Rectal smooth muscle tissue (tissue), 1 donor: ENCODE measurements at regions not wholly inside any gene's neighbourhood (a gene's known extent, or its start where the extent isn't known, plus 50 kb on each side); places are given as distances from the start of the nearest gene placed in this dataset.
A peak's percentile ranks its signal among the peaks of the same experiment; 100 is the strongest.

Experiments used
- H3K27ac ChIP-seq: one replicate; pipeline ENCODE4 v1.7.0; 2013; ENCODE audit warnings: low read depth, low read length, inconsistent platforms
- H3K27me3 ChIP-seq: one replicate; pipeline ENCODE4 v1.7.0; 2013; ENCODE audit warnings: low read length; ENCODE audit not compliant: control insufficient read depth, insufficient read depth
- H3K36me3 ChIP-seq: one replicate; pipeline ENCODE4 v1.7.0; 2013; ENCODE audit warnings: low read length; ENCODE audit not compliant: control insufficient read depth, insufficient read depth
- H3K4me1 ChIP-seq: one replicate; pipeline ENCODE4 v1.7.0; 2013; ENCODE audit warnings: low read length; ENCODE audit not compliant: control insufficient read depth, insufficient read depth
- H3K4me3 ChIP-seq: one replicate; pipeline ENCODE4 v1.7.0; 2013; ENCODE audit warnings: low read length
- H3K9ac ChIP-seq: one replicate; pipeline ENCODE4 v1.7.0; 2013; ENCODE audit warnings: low read length

DNA sequence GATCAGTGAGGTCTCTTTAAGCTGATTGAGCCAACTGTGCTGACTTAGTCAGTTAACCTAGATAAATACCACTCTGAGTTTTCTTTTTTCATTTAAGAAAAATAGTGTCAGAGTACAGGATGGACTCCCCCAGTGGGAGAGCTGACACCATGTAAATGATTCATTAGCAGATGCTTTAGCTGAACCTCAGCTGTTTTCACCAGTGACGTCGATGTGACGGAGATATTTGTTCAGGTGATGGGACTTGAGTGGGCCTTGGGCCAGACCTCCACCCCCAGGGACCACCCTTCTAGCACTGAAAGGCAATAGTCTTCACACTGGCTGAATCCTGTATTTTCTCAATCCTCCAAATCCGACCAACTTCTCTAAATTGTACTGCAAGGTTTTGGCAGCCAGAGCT lies 196.1 kb downstream of the GAS1 start:
- H3K9ac ChIP-seq = no peak overlapping the region
- H3K27ac ChIP-seq = no peak overlapping the region
- no peaks in the 10 kb centered on the region for H3K36me3 ChIP-seq

DNA sequence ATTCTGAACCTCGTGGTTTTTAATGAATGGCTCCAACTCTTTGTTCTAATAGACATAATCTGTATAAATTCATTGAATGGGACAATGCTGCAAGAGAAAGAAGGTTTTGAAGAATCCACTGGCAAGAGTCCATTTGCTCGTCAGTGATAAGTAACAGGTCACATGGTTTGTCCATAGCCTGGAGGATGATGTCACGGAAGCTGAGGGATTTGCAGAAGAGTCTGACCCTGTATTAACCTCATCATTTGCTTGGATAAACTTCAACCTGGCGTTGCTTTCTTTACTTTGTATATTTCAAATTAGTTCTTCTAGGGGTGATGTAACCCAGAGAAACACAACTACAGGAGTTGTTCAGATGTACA lies 197.4 kb downstream of the GAS1 start:
- no peaks in the 10 kb centered on the region for H3K36me3 ChIP-seq
- no peaks in the 10 kb centered on the region for H3K27me3 ChIP-seq
- peaks cover 9% of the 10 kb centered on the region for H3K4me1 ChIP-seq
- no peak overlapping the region for H3K27ac ChIP-seq
- H3K4me3 ChIP-seq = no peak overlapping the region
- H3K9ac ChIP-seq = no peak overlapping the region

More for the DNA sequence above, 196.1 kb downstream of the GAS1 start:
- H3K4me3 ChIP-seq = no peak overlapping the region
- no peaks in the 10 kb centered on the region for H3K27me3 ChIP-seq
- H3K4me1 ChIP-seq = peaks cover 9% of the 10 kb centered on the region

DNA sequence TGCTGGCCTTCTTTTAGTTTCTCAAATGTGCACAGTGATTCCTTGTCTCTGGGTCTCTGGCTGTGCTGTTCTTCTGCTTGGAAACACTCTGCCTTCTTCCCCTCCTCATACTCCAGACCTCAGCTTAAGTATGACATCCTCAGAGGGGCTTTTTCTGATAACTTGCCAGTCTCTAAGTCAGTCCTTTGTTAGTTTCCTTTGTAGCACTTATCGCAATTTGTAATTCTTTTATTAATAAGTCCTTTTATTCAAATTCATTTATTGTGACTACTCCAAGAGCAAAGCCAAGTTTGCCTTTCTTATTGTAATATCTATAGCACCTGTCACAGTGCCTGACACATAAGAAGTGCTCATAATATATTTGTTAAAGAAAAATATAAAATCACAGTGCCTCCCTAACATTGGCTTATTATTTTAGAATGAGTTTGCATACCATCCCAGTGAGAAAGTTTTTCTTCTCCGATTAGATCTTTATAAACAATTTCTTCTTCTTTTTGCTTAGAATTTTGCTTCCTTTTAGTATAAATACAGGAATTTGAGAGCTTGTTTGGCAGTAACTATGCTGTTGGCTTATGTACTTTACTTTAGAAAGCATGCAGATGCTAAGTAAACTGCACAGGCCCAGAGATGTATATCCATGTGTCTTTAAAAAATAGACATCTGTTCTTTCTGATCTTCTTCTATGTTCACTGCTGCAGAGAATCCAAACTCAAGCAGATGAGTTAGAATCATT lies 198.0 kb downstream of the GAS1 start:
- H3K27ac ChIP-seq = no peak overlapping the region
- no peak overlapping the region for H3K4me3 ChIP-seq
- no peaks in the 10 kb centered on the region for H3K27me3 ChIP-seq
- H3K4me1 ChIP-seq = peaks cover 9% of the 10 kb centered on the region
- no peaks in the 10 kb centered on the region for H3K36me3 ChIP-seq
- H3K9ac ChIP-seq = no peak overlapping the region

DNA sequence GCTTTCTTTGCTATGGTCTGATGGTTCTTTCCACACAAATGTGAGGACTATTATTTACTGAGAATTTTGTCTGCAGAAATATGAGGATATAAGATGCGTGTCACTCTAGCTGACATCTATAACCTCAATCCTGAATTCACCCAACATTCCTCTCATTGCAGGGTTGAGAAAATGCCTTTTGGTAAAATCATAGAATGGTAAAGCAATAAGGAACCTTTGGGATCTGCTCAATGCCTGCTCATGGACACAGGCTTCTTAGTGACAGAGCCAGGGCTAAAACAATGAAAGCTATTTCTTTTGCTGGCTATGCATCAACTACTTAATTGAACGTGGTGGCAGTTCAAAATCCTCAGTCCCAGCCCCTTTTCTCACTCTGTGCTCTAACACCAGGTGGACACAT lies 199.6 kb downstream of the GAS1 start:
- Histone ChIP-seq H3K4me3 (no peak overlapping the region), H3K4me1 (peaks cover 9% of the 10 kb centered on the region), H3K27ac (no peak overlapping the region), H3K9ac (no peak overlapping the region), H3K27me3 (no peaks in the 10 kb centered on the region), H3K36me3 (no peaks in the 10 kb centered on the region)

DNA sequence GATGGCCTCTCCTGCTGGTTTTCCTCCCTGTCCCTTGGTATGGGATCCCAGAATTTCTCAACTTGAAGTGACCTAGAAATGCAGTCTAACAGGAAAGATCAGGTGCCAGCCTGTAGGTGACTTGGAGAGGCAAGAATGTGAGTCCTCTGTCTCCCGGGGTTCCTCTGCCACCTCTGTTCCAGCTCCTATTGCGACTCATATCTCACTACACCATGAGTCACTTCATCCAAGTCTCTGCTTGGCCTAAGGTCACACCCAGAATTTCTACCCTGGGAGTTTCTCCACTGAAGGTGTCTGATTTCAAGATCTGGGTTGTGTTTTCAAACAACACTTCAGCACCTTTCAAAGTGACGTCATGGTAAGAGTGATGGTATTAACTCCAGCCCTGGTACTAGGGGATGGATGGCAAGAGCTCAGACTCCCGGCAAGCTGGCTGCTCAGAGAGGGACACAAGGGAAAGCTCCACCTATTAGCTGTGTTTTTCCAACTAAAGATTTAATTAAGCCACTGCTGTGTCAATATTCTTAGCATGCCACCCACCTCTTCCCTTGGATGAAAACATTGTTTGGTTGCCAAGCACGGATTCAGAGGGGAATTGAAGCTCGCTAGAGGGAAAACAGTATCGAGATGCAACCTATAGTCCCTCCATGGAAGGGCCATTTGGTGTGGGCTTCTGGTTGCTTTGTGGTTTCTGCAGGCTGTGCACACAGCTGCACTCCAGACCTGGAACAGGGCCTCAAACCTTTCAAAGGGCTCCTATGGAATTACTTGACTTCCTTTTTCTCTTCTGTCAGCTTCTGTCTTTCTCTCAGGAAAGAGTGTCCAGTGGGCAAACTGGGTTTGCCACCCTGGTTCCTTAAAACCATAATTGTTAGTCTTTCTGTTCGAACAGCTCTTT lies 205.7 kb downstream of the GAS1 start:
- Histone ChIP-seq H3K9ac (no peak overlapping the region), H3K4me1 (no peaks in the 10 kb centered on the region), H3K36me3 (no peaks in the 10 kb centered on the region), H3K4me3 (no peak overlapping the region), H3K27me3 (no peaks in the 10 kb centered on the region), H3K27ac (no peak overlapping the region)

DNA sequence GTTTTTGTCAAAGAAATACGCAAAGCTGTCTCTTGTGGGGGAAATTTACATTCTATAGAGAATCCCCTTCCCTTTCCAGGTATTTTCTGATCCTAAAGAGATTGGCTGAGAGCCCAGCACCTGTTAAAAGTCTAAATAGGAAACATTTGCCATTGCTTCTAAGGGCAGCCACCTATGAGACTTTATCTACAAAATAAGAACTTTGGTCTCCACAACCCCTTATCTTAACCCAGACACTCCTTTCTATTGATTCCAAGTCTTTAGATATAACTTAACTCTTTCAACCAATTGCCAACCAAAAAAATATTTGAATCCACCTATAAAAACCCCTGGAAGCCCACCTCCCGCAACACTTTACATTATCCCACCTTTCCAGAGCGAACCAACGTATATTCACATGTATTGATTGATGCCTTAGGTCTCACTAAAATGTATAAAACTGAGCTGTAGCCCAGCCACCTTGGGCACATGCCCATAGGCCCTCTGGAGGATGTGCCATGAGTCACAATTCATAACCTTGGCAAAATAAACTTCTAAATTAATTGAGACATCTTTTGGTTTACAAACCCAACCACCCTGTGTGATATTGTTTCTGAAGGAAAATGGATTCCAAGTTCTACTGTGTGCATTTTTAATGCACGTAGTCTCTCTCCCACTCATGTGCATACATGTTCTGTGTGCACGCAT lies 211.4 kb downstream of the GAS1 start:
- Histone ChIP-seq H3K4me3 (no peak overlapping the region), H3K27ac (peak overlapping the region; percentile 42), H3K27me3 (no peaks in the 10 kb centered on the region), H3K4me1 (peaks cover 18% of the 10 kb centered on the region), H3K9ac (no peak overlapping the region), H3K36me3 (no peaks in the 10 kb centered on the region)

DNA sequence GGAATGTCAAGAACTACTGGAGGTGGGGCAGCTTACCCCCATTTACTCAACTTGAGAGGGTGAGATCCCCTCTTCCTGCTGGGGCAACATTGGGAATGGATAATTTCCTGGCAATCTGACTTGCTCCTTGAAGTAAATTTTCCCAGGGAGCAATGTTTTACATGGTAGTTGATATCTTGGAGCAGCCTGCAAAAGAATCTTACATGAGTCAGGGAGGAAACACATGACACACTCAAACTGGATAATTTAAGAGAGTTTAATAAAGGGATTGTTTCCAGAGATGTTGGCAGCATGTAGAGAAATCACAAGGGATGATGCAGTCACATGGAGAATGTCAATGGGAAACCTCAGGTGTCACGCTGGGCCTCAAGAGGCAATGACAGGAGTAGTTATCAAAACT lies 212.5 kb downstream of the GAS1 start:
- no peaks in the 10 kb centered on the region for H3K36me3 ChIP-seq
- no peaks in the 10 kb centered on the region for H3K27me3 ChIP-seq
- peaks cover 18% of the 10 kb centered on the region for H3K4me1 ChIP-seq
- no peak overlapping the region for H3K4me3 ChIP-seq
- H3K9ac ChIP-seq = no peak overlapping the region
- peak overlapping the region; percentile 63 for H3K27ac ChIP-seq

DNA sequence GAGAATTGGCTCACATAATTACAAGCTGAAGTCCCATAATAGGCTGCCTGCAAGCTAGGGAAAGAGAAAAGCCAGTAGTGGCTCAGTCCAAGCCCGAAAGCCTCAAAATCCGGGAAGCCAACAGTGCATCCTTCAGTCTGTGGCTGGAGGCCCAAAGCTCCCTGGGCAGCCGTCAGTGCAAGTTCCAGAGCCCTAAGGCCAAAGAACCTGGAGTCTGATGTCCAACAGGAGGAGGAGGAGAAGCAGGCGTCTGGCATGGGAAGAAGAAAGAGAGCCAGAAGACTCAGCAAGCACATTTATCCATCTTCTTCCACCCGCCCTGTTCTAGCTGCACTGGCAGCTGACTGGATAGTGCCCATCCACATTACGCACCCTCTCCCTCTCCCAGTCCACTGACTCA lies 213.4 kb downstream of the GAS1 start:
- Histone ChIP-seq H3K36me3 (no peaks in the 10 kb centered on the region), H3K27me3 (no peaks in the 10 kb centered on the region), H3K9ac (no peak overlapping the region), H3K4me3 (no peak overlapping the region), H3K27ac (peak overlapping the region; percentile 63), H3K4me1 (peaks cover 18% of the 10 kb centered on the region)

DNA sequence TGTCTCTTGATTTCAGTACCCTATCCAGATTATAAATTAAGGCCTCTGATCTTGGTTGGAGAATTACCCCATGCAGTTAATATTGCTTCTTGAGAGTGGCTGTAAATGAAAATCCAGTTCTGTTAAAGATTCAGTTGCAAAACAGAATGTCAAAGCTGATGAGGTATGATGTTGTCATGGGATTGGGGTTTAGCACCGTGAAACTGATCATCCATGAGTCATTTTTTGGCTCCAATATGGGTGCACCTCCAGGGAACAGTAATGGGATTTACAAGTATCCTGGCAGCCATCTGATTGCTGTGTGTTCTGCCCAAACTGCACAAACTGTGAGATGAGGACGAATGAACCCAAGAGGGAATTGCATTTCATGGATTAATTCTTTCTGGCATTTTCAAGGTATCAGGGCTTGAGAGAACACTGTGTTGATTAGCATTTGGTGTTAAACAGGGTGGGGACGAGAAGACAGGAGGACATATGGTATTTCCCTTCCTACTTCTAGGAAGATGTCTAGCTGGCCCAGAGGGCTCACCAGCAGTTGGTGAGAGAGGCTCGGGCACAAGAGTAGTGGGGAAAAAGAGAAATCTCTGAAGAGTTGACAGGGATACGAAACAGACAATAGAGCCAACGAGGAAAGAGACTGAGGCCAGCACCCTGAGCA lies 214.7 kb downstream of the GAS1 start:
- Histone ChIP-seq H3K9ac (no peak overlapping the region), H3K27ac (peak overlapping the region; percentile 63), H3K4me1 (peaks cover 18% of the 10 kb centered on the region), H3K36me3 (no peaks in the 10 kb centered on the region), H3K27me3 (no peaks in the 10 kb centered on the region), H3K4me3 (no peak overlapping the region)

DNA sequence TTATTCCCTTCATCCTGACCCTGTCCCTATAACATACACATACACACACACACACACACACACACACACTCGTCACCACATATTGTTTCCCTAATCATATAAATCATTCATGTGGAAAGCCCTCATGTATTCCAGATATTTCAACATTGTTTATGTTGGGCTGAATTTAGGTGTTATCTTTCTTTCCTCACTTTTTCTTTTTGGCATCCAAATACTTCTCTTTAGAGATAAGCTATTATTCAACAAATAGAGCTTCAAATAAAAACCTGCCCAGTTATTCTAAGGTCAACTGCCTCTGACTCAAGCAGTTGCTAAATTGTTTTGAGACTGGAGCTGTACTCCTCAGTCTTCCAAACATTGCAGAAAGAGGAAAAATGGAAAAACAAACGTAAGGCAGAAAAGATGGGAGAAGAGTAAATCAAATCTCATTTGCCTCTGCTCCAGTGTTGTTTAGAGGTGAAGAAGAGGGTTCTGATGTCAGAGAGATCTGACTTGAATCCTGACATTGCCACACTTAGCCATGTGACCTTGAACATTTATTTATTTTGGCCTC lies 215.7 kb downstream of the GAS1 start:
- H3K27me3 ChIP-seq = no peaks in the 10 kb centered on the region
- no peak overlapping the region for H3K9ac ChIP-seq
- no peak overlapping the region for H3K4me3 ChIP-seq
- H3K36me3 ChIP-seq = no peaks in the 10 kb centered on the region
- no peak overlapping the region for H3K27ac ChIP-seq
- H3K4me1 ChIP-seq = peaks cover 18% of the 10 kb centered on the region

DNA sequence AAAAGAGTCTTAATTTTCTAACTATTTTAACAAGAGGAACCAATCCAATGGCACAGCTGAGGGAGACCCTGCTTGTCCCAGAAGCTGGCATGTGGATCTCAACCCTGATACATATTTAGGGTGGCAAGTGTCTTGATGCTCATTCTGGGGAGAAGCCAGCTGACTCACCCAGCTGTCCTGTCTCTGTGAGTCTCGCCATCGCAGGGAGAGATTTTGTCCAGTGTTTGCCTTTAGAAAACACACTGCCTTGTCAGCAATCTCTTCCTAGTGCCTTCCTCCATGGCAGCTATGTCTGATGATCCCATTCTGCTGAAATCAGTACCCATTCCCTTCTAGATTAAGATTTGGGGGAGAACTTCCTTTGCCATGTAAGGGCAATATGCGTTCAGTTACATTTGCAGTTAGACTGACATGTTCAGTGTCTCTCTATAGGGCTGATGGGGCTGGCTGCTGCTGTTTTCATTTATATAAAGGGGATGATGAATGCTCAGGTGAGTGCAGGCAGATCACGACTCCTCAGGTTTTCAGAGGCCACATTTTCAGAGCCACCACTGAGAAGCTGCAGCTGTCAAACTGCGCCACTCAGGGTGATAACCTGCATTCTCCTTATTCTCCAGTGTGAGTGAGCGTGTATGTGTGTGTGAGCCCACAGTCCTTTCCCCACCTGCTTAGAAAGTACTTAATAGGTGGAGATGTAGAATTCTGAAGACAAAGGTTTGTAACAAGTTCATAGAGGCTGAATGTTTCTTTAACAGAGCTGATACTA lies 217.0 kb downstream of the GAS1 start:
- H3K4me1 ChIP-seq = peaks cover 18% of the 10 kb centered on the region
- no peak overlapping the region for H3K4me3 ChIP-seq
- no peak overlapping the region for H3K9ac ChIP-seq
- no peak overlapping the region for H3K27ac ChIP-seq
- no peaks in the 10 kb centered on the region for H3K36me3 ChIP-seq
- no peaks in the 10 kb centered on the region for H3K27me3 ChIP-seq
